WTC11 (cell line): ENCODE measurements at regions not wholly inside any gene's neighbourhood (a gene's known extent, or its start where the extent isn't known, plus 50 kb on each side); places are given as distances from the start of the nearest gene placed in this dataset.

ENCODE experiments used
- ATAC-seq: fragments of 200-7000 bp; cut with Tn5 transposase; 2 replicates; pipeline ENCODE4 v1.10.0; 2021; ENCODE audit warnings: mild to moderate bottlenecking, moderate library complexity
- CTCF ChIA-PET: fragments of 300-600 bp; sonication (Branson Sonifier 250); formaldehyde crosslinking; loops from one replicate; lab custom pipeline; 2021; ENCODE audit warnings: antibody characterized with exemption; lab: Charles Lee
- POLR2A ChIA-PET: fragments of 350-600 bp; sonication (Branson Sonifier 250); formaldehyde crosslinking; loops from one replicate; lab custom pipeline; 2021; ENCODE audit warnings: antibody characterized with exemption; lab: Charles Lee
- DNase-seq: peaks from one replicate; pipeline ENCODE4 v3.0.0; 2021; ENCODE audit warnings: low spot score
- H3K27ac Mint-ChIP-seq: 2 replicates; pipeline ENCODE4 v1.8.0; 2021; ENCODE audit warnings: mixed read lengths
- H3K27me3 Mint-ChIP-seq: 2 replicates; pipeline ENCODE4 v1.8.0; 2021; ENCODE audit warnings: low read depth, mild to moderate bottlenecking, moderate library complexity, mixed read lengths
- H3K36me3 Mint-ChIP-seq: 2 replicates; pipeline ENCODE4 v1.8.0; 2021; ENCODE audit warnings: mixed read lengths
- H3K4me1 Mint-ChIP-seq: 2 replicates; pipeline ENCODE4 v1.8.0; 2022; ENCODE audit warnings: mixed read lengths
- H3K4me3 Mint-ChIP-seq: 2 replicates; pipeline ENCODE4 v1.8.0; 2021; ENCODE audit warnings: mild to moderate bottlenecking, moderate library complexity, mixed read lengths
- H3K9me3 Mint-ChIP-seq: 2 replicates; pipeline ENCODE4 v1.8.0; 2021; ENCODE audit warnings: mixed read lengths
- CREM ChIP-seq: sonication (generic); formaldehyde crosslinking; IDR thresholded peaks from 2 replicates; pipeline ENCODE4 v1.8.1; 2022; ENCODE audit warnings: mild to moderate bottlenecking, missing genetic modification reagents, moderate library complexity
- FOXP1 ChIP-seq: sonication (generic); formaldehyde crosslinking; IDR thresholded peaks from 2 replicates; pipeline ENCODE4 v1.8.0; 2022; ENCODE audit warnings: missing genetic modification reagents, mild to moderate bottlenecking, moderate library complexity, borderline replicate concordance
- GRHL2 ChIP-seq: fragments of 250-450 bp; sonication (Bioruptor Pico); IDR thresholded peaks from 2 replicates; pipeline ENCODE4 v1.8.0; 2022; ENCODE audit warnings: mild to moderate bottlenecking, moderate library complexity; ENCODE audit not compliant: insufficient replicate concordance, severe bottlenecking
- IRF1 ChIP-seq: sonication (generic); formaldehyde crosslinking; IDR thresholded peaks from 2 replicates; pipeline ENCODE4 v1.8.0; 2023; ENCODE audit warnings: missing genetic modification reagents
- NFATC4 ChIP-seq: fragments of 250-450 bp; sonication (Bioruptor Pico); IDR thresholded peaks from 2 replicates; pipeline ENCODE4 v1.9.0; 2021; ENCODE audit warnings: mild to moderate bottlenecking
- OVOL2 ChIP-seq: fragments of 250-450 bp; sonication (Bioruptor Pico); IDR thresholded peaks from 2 replicates; pipeline ENCODE4 v1.9.0; 2021; ENCODE audit warnings: mild to moderate bottlenecking, borderline replicate concordance
- ZNF121 ChIP-seq: sonication (generic); formaldehyde crosslinking; IDR thresholded peaks from 2 replicates; pipeline ENCODE4 v1.8.0; 2023; ENCODE audit warnings: missing genetic modification reagents
- ZNF423 ChIP-seq: fragments of 250-450 bp; sonication (Bioruptor Pico); IDR thresholded peaks from 2 replicates; pipeline ENCODE4 v2.1.2; 2022; ENCODE audit warnings: mild to moderate bottlenecking, moderate library complexity
- ZNF425 ChIP-seq: fragments of 250-450 bp; sonication (Bioruptor Pico); conservative IDR thresholded peaks from 2 replicates; pipeline ENCODE4 v1.9.0; 2021; ENCODE audit warnings: mild to moderate bottlenecking
- ZSCAN18 ChIP-seq: fragments of 250-450 bp; sonication (Bioruptor Pico); IDR thresholded peaks from 2 replicates; pipeline ENCODE4 v2.1.2; 2022; ENCODE audit warnings: mild to moderate bottlenecking, moderate library complexity
- TF ChIP-seq, protein P1 (sequence below): sonication (generic); formaldehyde crosslinking; IDR thresholded peaks from 2 replicates; pipeline ENCODE4 v1.8.1; 2023; ENCODE audit warnings: mild to moderate bottlenecking, missing genetic modification reagents
- TF ChIP-seq, protein P2 (sequence below): sonication (generic); formaldehyde crosslinking; IDR thresholded peaks from 2 replicates; pipeline ENCODE4 v1.8.1; 2023; ENCODE audit warnings: mild to moderate bottlenecking, missing genetic modification reagents, borderline replicate concordance

GRCh38 chr22:27124351-27124966 is 467.1 kb downstream of the MIAT start (continued):
- TF ChIP-seq, protein P1, sequence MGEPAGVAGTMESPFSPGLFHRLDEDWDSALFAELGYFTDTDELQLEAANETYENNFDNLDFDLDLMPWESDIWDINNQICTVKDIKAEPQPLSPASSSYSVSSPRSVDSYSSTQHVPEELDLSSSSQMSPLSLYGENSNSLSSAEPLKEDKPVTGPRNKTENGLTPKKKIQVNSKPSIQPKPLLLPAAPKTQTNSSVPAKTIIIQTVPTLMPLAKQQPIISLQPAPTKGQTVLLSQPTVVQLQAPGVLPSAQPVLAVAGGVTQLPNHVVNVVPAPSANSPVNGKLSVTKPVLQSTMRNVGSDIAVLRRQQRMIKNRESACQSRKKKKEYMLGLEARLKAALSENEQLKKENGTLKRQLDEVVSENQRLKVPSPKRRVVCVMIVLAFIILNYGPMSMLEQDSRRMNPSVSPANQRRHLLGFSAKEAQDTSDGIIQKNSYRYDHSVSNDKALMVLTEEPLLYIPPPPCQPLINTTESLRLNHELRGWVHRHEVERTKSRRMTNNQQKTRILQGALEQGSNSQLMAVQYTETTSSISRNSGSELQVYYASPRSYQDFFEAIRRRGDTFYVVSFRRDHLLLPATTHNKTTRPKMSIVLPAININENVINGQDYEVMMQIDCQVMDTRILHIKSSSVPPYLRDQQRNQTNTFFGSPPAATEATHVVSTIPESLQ (CRISPR knock-in tag), result no peak
- TF ChIP-seq OVOL2 (no peak), ZNF423 (no peak), CREM (CRISPR knock-in tag) (no peak)
- TF ChIP-seq, all 79 proteins: peak for 0

- Mint-ChIP-seq H3K4me1 (no peaks in the 10 kb centered on the region), H3K4me3 (no peak overlapping the region)
- CTCF ChIA-PET, result no interaction called here
Measured at GRCh38 chr22:27125539-27125938, 468.2 kb downstream of the MIAT start.

More at GRCh38 chr22:27125539-27125938, 468.2 kb downstream of the MIAT start:
- ATAC-seq (no peak), DNase-seq (no peak)
- TF ChIP-seq GRHL2 (CRISPR knock-in tag) (no peak), NFATC4 (CRISPR knock-in tag) (no peak), ZNF425 (CRISPR knock-in tag) (no peak), IRF1 (CRISPR knock-in tag) (no peak), ZSCAN18 (CRISPR knock-in tag) (no peak), FOXP1 (CRISPR knock-in tag) (no peak), ZNF121 (CRISPR knock-in tag) (no peak)
- TF ChIP-seq, protein P2, sequence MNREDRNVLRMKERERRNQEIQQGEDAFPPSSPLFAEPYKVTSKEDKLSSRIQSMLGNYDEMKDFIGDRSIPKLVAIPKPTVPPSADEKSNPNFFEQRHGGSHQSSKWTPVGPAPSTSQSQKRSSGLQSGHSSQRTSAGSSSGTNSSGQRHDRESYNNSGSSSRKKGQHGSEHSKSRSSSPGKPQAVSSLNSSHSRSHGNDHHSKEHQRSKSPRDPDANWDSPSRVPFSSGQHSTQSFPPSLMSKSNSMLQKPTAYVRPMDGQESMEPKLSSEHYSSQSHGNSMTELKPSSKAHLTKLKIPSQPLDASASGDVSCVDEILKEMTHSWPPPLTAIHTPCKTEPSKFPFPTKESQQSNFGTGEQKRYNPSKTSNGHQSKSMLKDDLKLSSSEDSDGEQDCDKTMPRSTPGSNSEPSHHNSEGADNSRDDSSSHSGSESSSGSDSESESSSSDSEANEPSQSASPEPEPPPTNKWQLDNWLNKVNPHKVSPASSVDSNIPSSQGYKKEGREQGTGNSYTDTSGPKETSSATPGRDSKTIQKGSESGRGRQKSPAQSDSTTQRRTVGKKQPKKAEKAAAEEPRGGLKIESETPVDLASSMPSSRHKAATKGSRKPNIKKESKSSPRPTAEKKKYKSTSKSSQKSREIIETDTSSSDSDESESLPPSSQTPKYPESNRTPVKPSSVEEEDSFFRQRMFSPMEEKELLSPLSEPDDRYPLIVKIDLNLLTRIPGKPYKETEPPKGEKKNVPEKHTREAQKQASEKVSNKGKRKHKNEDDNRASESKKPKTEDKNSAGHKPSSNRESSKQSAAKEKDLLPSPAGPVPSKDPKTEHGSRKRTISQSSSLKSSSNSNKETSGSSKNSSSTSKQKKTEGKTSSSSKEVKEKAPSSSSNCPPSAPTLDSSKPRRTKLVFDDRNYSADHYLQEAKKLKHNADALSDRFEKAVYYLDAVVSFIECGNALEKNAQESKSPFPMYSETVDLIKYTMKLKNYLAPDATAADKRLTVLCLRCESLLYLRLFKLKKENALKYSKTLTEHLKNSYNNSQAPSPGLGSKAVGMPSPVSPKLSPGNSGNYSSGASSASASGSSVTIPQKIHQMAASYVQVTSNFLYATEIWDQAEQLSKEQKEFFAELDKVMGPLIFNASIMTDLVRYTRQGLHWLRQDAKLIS (CRISPR knock-in tag), result no peak
- Mint-ChIP-seq H3K27me3 (no peaks in the 10 kb centered on the region), H3K27ac (no peak overlapping the region), H3K9me3 (no peaks in the 10 kb centered on the region), H3K36me3 (no peaks in the 10 kb centered on the region)
- POLR2A ChIA-PET, result no interaction called here
